CD4-positive, alpha-beta memory T cell (primary cell): ENCODE measurements at regions not wholly inside any gene's neighbourhood (a gene's known extent, or its start where the extent isn't known, plus 50 kb on each side); places are given as distances from the start of the nearest gene placed in this dataset.

Source experiments
- CTCF ChIA-PET: fragments of 350-600 bp; sonication (Branson Sonifier 250); formaldehyde crosslinking; loops from one replicate; lab custom pipeline; 2021; ENCODE audit warnings: inconsistent platforms; ENCODE audit not compliant: partially characterized antibody; lab: Charles Lee
- POLR2A ChIA-PET: fragments of 350-600 bp; sonication (Branson Sonifier 250); formaldehyde crosslinking; loops from one replicate; lab custom pipeline; 2021; ENCODE audit not compliant: partially characterized antibody; lab: Charles Lee
- DNase-seq, 5 donors: peaks; one replicate each; pipeline versions ENCODE4 v3.0.0 to v3.0.0-alpha.2; 2020 to 2022; ENCODE audit warnings: mixed read lengths in 1 of 5
- H3K27ac ChIP-seq: one replicate; pipeline ENCODE4 v1.7.0; 2013; ENCODE audit warnings: low read depth, low read length
- H3K27me3 ChIP-seq: 2 replicates; pipeline ENCODE4 v1.7.0; 2013; ENCODE audit warnings: mild to moderate bottlenecking, low read length, moderate library complexity; ENCODE audit not compliant: insufficient read depth
- H3K36me3 ChIP-seq: 2 replicates; pipeline ENCODE4 v1.7.0; 2013; ENCODE audit warnings: mild to moderate bottlenecking, low read length, moderate library complexity; ENCODE audit not compliant: insufficient read depth
- H3K4me1 ChIP-seq: 2 replicates; pipeline ENCODE4 v1.7.0; 2013; ENCODE audit warnings: mild to moderate bottlenecking, low read length, moderate library complexity; ENCODE audit not compliant: insufficient read depth
- H3K4me3 ChIP-seq, 2 donors: one replicate each; pipeline ENCODE4 v1.7.0; 2013; ENCODE audit warnings: low read length in 2 of 2, mild to moderate bottlenecking in 1 of 2
- H3K9me3 ChIP-seq, 2 donors: one replicate each; pipeline ENCODE4 v1.7.0; 2013; ENCODE audit warnings: low read length in 2 of 2, control low read depth in 1 of 2; ENCODE audit not compliant: control insufficient read depth in 1 of 2
- H3K27ac Mint-ChIP-seq, 7 donors: one replicate each; pipeline ENCODE4 v1.8.0; 2020 to 2021; ENCODE audit warnings: mixed read lengths in 7 of 7, mild to moderate bottlenecking in 6 of 7, inconsistent platforms in 3 of 7, moderate library complexity in 3 of 7
- H3K27me3 Mint-ChIP-seq, 2 donors: one replicate each; pipeline ENCODE4 v1.8.0; 2020 to 2021; ENCODE audit warnings: mixed read lengths in 2 of 2
- H3K36me3 Mint-ChIP-seq, 2 donors: one replicate each; pipeline ENCODE4 v1.8.0; 2020 to 2021; ENCODE audit warnings: mixed read lengths in 2 of 2, inconsistent platforms in 1 of 2, mild to moderate bottlenecking in 1 of 2
- H3K4me1 Mint-ChIP-seq, 4 donors: one replicate each; pipeline ENCODE4 v1.8.0; 2020 to 2021; ENCODE audit warnings: mixed read lengths in 4 of 4, mild to moderate bottlenecking in 1 of 4
- H3K4me3 Mint-ChIP-seq, 8 donors: one replicate each; pipeline ENCODE4 v1.8.0; 2020 to 2021; ENCODE audit warnings: mixed read lengths in 8 of 8, mild to moderate bottlenecking in 7 of 8, moderate library complexity in 6 of 8, inconsistent platforms in 3 of 8
- H3K9me3 Mint-ChIP-seq, 8 donors: one replicate each; pipeline ENCODE4 v1.8.0; 2020 to 2021; ENCODE audit warnings: mixed read lengths in 8 of 8, mild to moderate bottlenecking in 5 of 8, inconsistent platforms in 3 of 8, moderate library complexity in 1 of 8
- intact Hi-C: fragments of 100-400 bp; cut with micrococcal nuclease; formaldehyde crosslinking; loops from one replicate; pipeline ENCODE4 v1.15.1; 2023

DNA sequence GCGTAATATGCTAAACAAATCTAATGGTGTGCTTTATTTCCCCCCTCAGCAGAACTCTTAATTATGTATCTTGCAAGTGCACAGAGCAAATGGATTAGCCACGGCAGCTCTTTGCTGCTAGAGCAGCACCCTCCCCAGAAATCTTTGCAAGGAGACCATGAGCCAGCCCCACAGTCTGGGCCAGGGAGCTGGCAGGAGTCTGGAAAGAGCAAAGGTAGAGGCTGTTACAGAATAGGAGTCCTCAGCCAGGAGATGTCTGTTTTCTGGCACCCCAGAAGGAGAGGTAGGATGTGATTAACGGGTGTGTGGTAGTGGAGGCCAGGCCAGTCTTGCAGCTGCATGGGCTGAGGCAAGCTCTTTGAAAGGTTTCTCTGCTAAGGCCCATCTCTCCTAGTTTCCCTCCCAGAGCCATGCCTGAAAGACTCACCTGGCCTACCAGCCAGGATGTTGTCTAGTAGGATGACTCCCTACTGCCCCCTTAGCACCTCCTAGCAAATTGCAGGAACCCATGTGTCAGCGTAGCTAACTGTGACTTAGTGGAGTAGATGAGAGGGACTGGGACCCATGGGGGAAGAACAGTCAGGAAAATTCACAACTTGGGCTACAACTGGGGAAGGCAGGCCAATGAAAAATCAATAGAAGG, 557.2 kb downstream of the BUD13 start:
- H3K4me3 Mint-ChIP-seq, result no peak overlapping the region
- no peaks in the 10 kb centered on the region for H3K9me3 Mint-ChIP-seq
- POLR2A ChIA-PET, result no interaction called here
- no peak overlapping the region for H3K27ac Mint-ChIP-seq
- Histone ChIP-seq H3K36me3 (no peaks in the 10 kb centered on the region), H3K9me3 (no peaks in the 10 kb centered on the region), H3K4me1 (no peaks in the 10 kb centered on the region), H3K27ac (no peak overlapping the region), H3K27me3 (no peaks in the 10 kb centered on the region), H3K4me3 (no peak overlapping the region)
- H3K36me3 Mint-ChIP-seq, result no peaks in the 10 kb centered on the region
- DNase-seq, result no peak
- CTCF ChIA-PET, result interaction anchor here (0.6 to 1.0 kb wide), 2 partner anchors 9 to 52 kb away, joined by 3 to 4 read pairs; no protein-coding TSS in a partner anchor
- peaks cover 1 to 3% of the 10 kb centered on the region in 2 donors for H3K27me3 Mint-ChIP-seq
- H3K4me1 Mint-ChIP-seq, result no peaks in the 10 kb centered on the region
- intact Hi-C loops, result no loop called here

DNA sequence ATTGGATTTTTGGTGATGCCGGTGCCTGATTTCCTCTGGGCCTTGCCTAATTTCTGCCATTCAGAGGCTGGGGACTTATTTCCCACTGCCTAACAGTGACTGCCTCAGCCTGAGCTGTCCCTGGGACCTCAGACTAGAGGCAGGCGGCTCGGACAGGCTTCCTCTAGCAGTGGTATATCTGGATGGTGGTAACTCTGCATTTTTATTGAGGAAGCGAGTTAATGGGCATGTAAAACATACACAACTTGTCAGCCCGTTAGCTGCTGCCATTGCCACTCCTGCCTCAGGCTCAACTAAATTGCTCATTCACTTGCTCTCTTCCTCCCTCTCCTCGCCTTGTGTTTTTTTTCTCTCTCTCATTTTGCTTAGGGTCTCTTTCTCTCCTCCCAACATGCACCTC, 561.6 kb downstream of the BUD13 start:
- Histone ChIP-seq H3K4me1 (no peaks in the 10 kb centered on the region), H3K9me3 (no peaks in the 10 kb centered on the region), H3K36me3 (no peaks in the 10 kb centered on the region), H3K27ac (no peak overlapping the region), H3K27me3 (no peaks in the 10 kb centered on the region), H3K4me3 (no peak overlapping the region)
- Mint-ChIP-seq H3K27me3 (peaks cover 2 to 6% of the 10 kb centered on the region in 2 donors), H3K4me1 (no peaks in the 10 kb centered on the region), H3K9me3 (no peaks in the 10 kb centered on the region), H3K27ac (no peak overlapping the region), H3K36me3 (no peaks in the 10 kb centered on the region), H3K4me3 (no peak overlapping the region)
- POLR2A ChIA-PET, result no interaction called here
- intact Hi-C loops, result no loop called here
- no peak for DNase-seq
- CTCF ChIA-PET, result no interaction called here

DNA sequence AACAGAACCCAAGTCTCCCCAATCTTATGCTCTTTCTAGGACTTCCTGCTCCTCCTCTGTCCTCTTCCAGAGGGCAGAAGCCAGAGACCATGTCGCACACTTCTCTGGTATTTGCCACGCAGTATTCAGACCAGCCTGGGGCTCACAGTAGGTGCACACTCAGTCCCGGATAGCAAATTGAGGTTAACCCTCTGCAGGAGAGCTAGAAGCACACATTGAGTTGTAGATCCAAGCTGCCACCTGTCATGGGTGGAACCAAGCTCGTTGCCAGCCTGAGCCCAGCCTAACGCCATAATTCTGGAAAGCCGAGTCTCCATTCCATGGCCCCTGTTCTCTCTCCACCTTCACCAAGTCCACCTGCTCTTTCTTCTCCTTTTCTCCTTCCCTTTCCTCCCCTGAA, 562.1 kb downstream of the BUD13 start:
- ChIA-PET CTCF (no interaction called here), POLR2A (no interaction called here)
- Mint-ChIP-seq H3K9me3 (no peaks in the 10 kb centered on the region), H3K36me3 (no peaks in the 10 kb centered on the region), H3K27me3 (peaks cover 2 to 6% of the 10 kb centered on the region in 2 donors), H3K27ac (no peak overlapping the region), H3K4me3 (no peak overlapping the region), H3K4me1 (no peaks in the 10 kb centered on the region)
- Histone ChIP-seq H3K4me3 (no peak overlapping the region), H3K9me3 (no peaks in the 10 kb centered on the region), H3K27me3 (no peaks in the 10 kb centered on the region), H3K27ac (no peak overlapping the region), H3K36me3 (no peaks in the 10 kb centered on the region), H3K4me1 (no peaks in the 10 kb centered on the region)
- intact Hi-C loops, result no loop called here
- DNase-seq, result no peak

DNA sequence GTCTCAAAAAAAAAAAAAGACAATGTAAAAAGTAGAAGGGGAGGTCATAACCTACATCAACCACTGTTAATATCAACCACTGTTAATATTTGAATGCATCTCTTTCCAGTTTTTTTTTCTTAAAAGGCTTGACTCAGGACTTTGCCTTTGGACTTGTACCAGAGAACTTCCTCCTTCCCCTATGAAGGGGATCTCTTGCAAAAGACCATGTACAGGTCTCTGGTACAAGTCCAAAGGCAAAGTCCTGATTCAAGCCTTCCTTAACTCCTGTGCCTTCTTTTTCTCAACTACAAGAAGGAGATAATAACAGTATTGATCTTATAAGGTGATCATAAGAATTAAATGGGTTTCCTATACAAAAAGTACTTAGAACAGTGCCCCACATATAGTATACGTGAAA, 563.5 kb downstream of the BUD13 start:
- Histone ChIP-seq H3K27ac (no peak overlapping the region), H3K4me1 (no peaks in the 10 kb centered on the region), H3K4me3 (no peak overlapping the region), H3K27me3 (no peaks in the 10 kb centered on the region), H3K36me3 (no peaks in the 10 kb centered on the region), H3K9me3 (no peaks in the 10 kb centered on the region)
- no peak overlapping the region for H3K4me3 Mint-ChIP-seq
- ChIA-PET POLR2A (no interaction called here), CTCF (interaction anchor here (0.6 kb wide), 1 partner anchor 16 kb away, joined by 3 read pairs; no protein-coding TSS in a partner anchor)
- no peaks in the 10 kb centered on the region for H3K36me3 Mint-ChIP-seq
- intact Hi-C loops, result no loop called here
- no peak overlapping the region for H3K27ac Mint-ChIP-seq
- no peaks in the 10 kb centered on the region for H3K9me3 Mint-ChIP-seq
- no peak for DNase-seq
- H3K4me1 Mint-ChIP-seq, result no peaks in the 10 kb centered on the region
- peaks cover 2 to 6% of the 10 kb centered on the region in 2 donors for H3K27me3 Mint-ChIP-seq

DNA sequence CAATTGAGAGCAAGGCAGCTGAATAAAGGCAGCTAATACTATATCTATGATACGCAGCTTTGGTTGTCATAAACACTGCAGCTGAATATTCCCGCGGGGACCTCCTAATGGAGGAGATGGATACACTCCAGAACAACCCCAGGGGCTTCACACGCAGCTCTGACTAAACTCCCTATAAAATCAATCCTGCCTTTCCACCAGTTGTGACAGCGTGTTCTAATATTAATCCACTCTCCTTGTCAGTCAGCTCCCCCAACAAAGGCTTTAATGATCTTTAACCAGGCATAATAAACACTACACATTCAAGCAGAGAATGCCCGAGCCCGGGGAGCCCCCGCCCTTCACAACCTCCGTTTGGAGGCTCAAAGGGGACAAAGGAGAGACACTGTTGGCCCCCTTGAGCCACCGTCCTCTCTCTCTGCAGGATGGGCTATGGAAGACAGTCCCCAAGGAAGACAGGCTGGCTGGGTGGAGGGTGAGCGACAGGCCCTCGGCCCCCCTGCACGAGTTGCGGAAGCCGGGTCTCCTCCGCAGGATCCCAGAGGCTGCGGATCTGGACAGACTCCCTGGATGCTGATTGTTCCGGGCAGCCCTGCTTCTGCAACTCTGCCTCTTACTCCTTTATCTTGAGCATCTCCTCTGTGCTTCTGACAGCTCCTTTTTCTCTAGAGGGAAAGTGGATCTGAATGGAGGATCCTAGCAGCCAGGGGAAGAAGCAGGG, 565.2 kb downstream of the BUD13 start:
- no peak for DNase-seq

DNA sequence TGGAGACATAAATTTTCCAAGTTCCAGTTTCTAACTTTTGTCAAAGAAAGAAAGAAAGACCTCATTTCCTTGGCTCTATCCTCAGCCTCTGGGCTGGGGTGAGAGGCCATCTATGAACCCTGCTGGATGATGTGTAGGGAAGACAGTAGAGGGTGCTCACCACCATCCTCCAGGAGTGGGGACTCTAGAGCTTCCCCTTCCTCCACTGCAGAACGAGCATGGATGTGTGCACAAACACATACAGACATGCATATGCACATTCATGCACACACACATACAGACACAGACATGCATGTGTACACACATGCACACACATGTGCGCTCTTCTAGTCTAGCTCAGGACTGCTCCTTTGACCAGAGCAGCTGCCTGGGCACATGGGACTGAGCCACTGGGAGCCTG, 565.8 kb downstream of the BUD13 start:
- Histone ChIP-seq H3K4me1 (no peaks in the 10 kb centered on the region), H3K4me3 (no peak overlapping the region), H3K9me3 (no peaks in the 10 kb centered on the region), H3K27me3 (no peaks in the 10 kb centered on the region), H3K36me3 (no peaks in the 10 kb centered on the region), H3K27ac (no peak overlapping the region)
- no peak for DNase-seq
- Mint-ChIP-seq H3K27ac (no peak overlapping the region), H3K27me3 (peaks cover 2 to 6% of the 10 kb centered on the region in 2 donors), H3K4me1 (no peaks in the 10 kb centered on the region), H3K4me3 (no peak overlapping the region), H3K36me3 (no peaks in the 10 kb centered on the region), H3K9me3 (peaks cover 0 to 2% (median 0%) of the 10 kb centered on the region in 8 donors)
- ChIA-PET POLR2A (no interaction called here), CTCF (interaction anchor here (1.3 kb wide), 1 partner anchor 9 kb away, joined by 3 read pairs; no protein-coding TSS in a partner anchor)
- intact Hi-C loops, result no loop called here

More for the DNA sequence above, 565.2 kb downstream of the BUD13 start:
- Histone ChIP-seq H3K27ac (no peak overlapping the region), H3K36me3 (no peaks in the 10 kb centered on the region), H3K4me1 (no peaks in the 10 kb centered on the region), H3K27me3 (no peaks in the 10 kb centered on the region), H3K9me3 (no peaks in the 10 kb centered on the region), H3K4me3 (no peak overlapping the region)
- POLR2A ChIA-PET, result no interaction called here
- H3K4me3 Mint-ChIP-seq, result no peak overlapping the region
- peaks cover 0 to 2% (median 0%) of the 10 kb centered on the region in 8 donors for H3K9me3 Mint-ChIP-seq
- no peaks in the 10 kb centered on the region for H3K4me1 Mint-ChIP-seq
- H3K36me3 Mint-ChIP-seq, result no peaks in the 10 kb centered on the region
- peaks cover 2 to 6% of the 10 kb centered on the region in 2 donors for H3K27me3 Mint-ChIP-seq
- no peak overlapping the region for H3K27ac Mint-ChIP-seq
- CTCF ChIA-PET, result interaction anchor here (1.3 kb wide), 1 partner anchor 8 kb away, joined by 3 read pairs; no protein-coding TSS in a partner anchor
- intact Hi-C loops, result no loop called here

DNA sequence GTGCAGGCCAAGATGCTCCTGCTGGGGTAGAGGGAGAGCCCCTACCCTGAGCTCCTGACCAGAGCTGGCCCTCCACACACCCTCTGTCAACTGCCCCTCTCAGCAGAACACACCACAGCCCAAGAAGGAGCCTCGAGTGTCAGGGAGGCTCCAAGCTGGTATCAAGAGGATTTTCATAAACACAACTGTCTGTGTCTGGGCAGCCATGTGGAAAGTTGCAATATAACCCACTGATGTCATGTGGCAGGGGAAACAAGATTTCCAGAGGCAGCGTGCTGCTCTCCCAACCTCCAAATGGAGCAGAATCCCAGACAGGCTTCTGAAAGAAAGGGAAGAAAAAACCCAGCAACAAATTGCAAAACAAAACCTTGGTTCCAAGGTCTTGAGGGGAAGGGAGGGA, 569.9 kb downstream of the BUD13 start:
- intact Hi-C loops, result no loop called here

More for the DNA sequence above, 569.9 kb downstream of the BUD13 start:
- Histone ChIP-seq H3K36me3 (no peaks in the 10 kb centered on the region), H3K4me3 (no peak overlapping the region), H3K27ac (no peak overlapping the region), H3K27me3 (no peaks in the 10 kb centered on the region), H3K4me1 (no peaks in the 10 kb centered on the region), H3K9me3 (no peaks in the 10 kb centered on the region)
- H3K27ac Mint-ChIP-seq, result no peak overlapping the region
- no peaks in the 10 kb centered on the region for H3K36me3 Mint-ChIP-seq
- H3K27me3 Mint-ChIP-seq, result peaks cover 0 to 7% of the 10 kb centered on the region in 2 donors
- peaks cover 0 to 3% (median 0%) of the 10 kb centered on the region in 8 donors for H3K9me3 Mint-ChIP-seq
- H3K4me3 Mint-ChIP-seq, result no peak overlapping the region
- DNase-seq, result no peak
- ChIA-PET CTCF (no interaction called here), POLR2A (no interaction called here)
- no peaks in the 10 kb centered on the region for H3K4me1 Mint-ChIP-seq
